GM12891 (cell line): ENCODE measurements at regions not wholly inside any gene's neighbourhood (a gene's known extent, or its start where the extent isn't known, plus 50 kb on each side); places are given as distances from the start of the nearest gene placed in this dataset.
"Not testable (repeated sequence)": the region's sequence is repeated elsewhere in the genome, so short reads cannot be mapped to it uniquely, and the experiment has no call there.

Experiments used
- PAX5 ChIP-seq: IDR thresholded peaks from 2 replicates; pipeline ENCODE4 v1.6.1; 2011; ENCODE audit warnings: low read length, moderate library complexity, mild to moderate bottlenecking; ENCODE audit not compliant: insufficient read depth, severe bottlenecking
- POLR2A ChIP-seq: IDR thresholded peaks from 2 replicates; pipeline ENCODE4 v1.6.1; 2011; ENCODE audit warnings: low read depth, low read length, control low read depth
- POLR2AphosphoS5 ChIP-seq: IDR thresholded peaks from 2 replicates; pipeline ENCODE4 v1.6.1; 2011; ENCODE audit warnings: low read depth, low read length, control low read depth
- TAF1 ChIP-seq: IDR thresholded peaks from 2 replicates; pipeline ENCODE4 v1.6.1; 2011; ENCODE audit warnings: low read depth, low read length, control low read depth

GRCh38 chr5:112600510-112600909 lies 137.2 kb upstream of the APC start:
- not testable (repeated sequence) for TF ChIP-seq POLR2AphosphoS5, TAF1, POLR2A, PAX5
